Activated CD8-positive, alpha-beta memory T cell treated with anti-CD3 and anti-CD28 coated beads, Interleukin-2, amount 50 U/mL, for 48 hours (primary cell): ENCODE measurements at regions not wholly inside any gene's neighbourhood (a gene's known extent, or its start where the extent isn't known, plus 50 kb on each side); places are given as distances from the start of the nearest gene placed in this dataset.

ENCODE experiments used
- DNase-seq: peaks from one replicate; pipeline ENCODE4 v3.0.0-alpha.2; 2020

DNA sequence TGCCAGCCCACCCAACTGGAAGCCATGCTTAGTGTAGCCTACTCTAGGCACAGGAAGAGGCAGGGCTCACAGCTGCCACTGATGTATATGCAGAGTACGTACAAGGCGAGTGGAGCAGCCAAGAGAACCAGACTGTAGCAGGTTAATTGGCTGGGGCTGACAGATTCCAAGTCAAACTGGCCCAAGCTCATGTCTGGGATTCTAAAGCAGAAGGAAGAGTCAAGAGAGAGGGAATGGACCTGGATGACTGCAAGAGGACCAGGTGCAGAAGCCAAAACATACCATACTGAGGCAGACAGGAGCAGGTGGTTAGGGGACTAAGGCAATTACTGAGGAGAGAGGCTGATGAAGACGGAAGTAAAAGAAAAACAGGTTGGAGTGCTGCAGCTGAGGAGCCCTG, 51.3 kb upstream of the LRRN2 start:
- DNase-seq: no peak

DNA sequence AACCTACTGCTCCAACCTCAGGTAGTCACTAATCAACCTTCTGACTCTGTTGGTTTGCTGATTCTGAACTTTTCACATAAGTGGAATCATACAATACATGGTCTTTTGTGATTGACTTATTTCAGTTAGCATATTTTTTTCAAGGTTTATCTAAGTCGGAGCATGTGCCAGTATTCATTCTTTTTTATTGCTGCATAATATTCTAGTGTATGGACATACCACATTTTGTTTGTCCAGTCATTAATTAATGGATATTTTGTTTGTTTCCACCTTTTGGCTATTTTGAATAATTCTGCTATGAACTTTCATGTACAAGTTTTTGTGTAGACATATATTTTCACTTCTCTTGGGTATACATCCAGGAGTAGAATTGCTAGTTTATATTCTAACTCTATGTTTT, 53.0 kb upstream of the LRRN2 start:
- no peak for DNase-seq

DNA sequence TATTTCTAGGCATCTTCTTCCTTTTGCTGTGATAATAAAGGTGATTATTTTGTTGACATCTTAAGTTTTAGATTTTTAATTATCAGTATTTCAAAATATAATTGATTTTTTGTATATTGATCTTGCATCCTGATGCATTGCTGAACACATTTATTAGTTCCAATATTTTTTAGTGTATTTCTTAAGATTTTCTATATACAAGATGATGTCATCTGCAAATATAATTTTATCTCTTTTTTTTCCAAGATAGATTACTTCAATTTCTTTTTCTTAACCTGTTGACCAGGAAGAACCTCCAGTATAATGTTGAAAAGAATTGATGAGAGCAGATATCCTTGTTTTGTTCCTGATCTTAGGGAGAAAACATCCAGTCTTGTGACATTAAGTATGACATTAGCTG, 54.8 kb upstream of the LRRN2 start:
- DNase-seq: no peak

DNA sequence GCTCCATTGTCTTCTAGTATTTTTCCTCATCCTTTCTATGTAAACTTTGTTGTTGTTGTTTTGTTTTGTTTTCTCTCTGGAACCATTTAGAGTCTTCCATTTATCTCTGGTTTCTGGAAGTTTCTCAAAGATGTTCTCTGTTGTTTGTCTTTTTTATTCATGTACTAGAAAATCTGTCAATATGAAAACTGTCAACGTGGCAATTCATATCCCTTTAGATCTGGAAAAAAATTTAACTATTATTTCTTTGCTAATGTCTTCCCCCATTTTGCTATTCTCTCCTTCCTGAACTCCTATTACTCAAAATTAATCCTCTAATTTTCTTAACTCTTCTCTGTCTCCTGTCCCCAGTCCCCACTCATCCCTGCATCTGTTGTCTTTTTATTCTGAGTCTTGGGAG, 55.9 kb upstream of the LRRN2 start:
- no peak for DNase-seq

- no peak for DNase-seq
Measured at GRCh38 chr1:204742676-204743251, 57.2 kb upstream of the LRRN2 start.

- DNase-seq: no peak
Measured at GRCh38 chr1:204744107-204744779, 58.7 kb upstream of the LRRN2 start.

DNA sequence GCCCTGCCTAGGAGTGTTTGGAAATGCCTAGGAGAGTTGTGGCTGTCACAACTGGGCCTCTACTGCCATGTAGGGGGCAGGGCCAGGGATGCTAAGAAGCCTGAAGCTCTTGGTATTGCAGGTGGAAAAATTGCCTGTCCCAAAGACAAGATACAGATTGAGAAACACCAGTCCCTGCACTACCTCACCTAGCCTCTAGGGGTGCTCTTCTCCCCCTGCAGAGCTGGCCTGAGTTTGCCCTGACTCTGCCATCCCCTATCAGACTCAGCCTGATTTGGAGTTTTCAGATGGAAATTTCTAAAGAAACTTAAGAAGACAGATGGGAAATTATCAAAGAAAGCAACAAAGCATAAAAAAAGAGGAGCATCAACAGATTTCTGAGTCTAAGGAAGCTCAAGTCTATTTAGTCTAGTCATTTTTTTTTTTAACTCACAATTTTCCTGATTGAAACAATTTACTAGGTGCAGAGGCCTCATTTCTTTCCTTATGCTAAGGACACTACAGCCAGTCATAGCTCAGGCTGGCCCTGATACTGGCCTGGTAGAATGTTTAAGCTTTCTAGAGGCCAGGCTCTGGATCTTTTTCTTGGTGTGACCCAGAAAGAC, 61.4 kb upstream of the LRRN2 start:
- peak; percentile 64 for DNase-seq

DNA sequence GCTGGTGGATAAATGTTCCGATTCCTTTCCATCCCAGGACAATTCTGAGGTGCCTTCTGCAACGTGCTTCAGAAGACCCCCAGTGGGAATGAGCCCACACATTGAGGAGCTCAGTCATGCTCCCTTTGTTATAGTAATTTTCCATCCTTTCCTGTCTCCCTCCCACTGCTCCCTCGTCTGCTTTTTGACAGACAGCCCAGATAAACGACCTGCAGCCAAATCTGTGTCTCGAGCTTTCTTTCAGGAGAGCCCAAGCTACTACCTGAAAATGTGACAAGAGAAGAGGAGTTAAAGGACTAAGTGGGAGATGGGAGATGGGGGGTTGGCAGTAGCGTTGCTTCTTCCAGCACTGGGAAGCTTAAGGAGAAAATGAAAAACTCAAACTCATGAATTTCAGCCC, 65.9 kb upstream of the LRRN2 start:
- no peak for DNase-seq

GRCh38 chr1:204751883-204752687, 66.5 kb upstream of the LRRN2 start:
- no peak for DNase-seq

DNA sequence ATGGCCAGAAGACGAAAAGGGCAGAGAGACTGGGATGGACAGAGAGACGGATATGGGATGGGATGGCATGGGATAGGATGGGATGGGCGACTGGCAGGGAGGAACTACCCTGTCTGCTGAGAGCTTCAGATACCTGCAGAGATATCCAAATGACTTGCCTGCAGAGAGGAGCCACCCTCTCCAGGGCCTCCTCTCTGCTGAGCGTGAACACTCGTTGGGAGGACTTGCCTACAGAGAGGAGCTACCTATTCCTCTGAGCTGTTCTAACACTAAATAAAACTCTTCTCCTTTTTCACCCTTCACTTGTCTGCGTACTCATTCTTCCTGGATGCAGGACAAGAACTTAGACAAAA, 67.1 kb upstream of the LRRN2 start:
- no peak for DNase-seq

- no peak for DNase-seq
Measured at GRCh38 chr1:204754821-204755220, 69.3 kb upstream of the LRRN2 start.

DNA sequence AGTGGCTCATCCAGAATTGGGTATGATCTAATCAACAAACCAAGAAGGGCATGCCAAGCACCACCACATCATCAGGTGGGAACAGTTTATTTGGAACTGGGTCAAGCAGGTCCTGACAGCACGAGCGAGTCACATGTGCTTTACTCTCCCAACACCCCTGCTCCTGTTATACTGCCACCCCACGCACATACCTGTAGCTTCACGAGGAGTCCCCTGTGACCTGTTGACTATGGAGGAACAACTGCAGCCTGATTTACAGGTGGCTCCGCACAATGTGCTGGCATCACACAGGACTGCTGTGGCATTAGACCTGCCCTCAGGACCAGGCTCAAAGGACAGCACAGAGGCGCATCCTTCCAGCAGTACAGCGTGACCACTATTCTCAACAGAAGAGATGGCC, 70.8 kb upstream of the LRRN2 start:
- no peak for DNase-seq

- no peak for DNase-seq
Measured at GRCh38 chr1:204756811-204757210, 71.3 kb upstream of the LRRN2 start.

DNA sequence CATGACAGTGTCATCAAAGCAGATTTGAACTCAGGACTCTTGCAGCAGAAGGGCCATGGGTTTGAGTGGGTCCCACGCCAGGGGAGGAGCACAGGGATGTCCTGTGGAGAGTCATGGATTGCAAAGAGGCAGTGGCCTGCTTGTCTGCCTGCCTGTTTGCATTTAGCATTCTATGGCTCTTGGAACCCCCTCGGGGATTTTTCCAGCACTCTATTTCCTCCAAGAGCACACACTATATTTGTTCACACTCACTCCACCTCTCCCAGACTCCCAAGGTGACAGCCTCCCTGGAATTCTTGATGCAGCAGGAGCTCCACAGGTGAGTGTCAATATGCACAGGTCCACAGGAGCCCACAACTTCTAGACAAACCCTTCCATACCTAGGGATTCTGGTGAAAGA, 73.1 kb upstream of the LRRN2 start:
- no peak for DNase-seq

- DNase-seq: no peak
Measured at GRCh38 chr1:204760350-204760749, 74.8 kb upstream of the LRRN2 start.

DNA sequence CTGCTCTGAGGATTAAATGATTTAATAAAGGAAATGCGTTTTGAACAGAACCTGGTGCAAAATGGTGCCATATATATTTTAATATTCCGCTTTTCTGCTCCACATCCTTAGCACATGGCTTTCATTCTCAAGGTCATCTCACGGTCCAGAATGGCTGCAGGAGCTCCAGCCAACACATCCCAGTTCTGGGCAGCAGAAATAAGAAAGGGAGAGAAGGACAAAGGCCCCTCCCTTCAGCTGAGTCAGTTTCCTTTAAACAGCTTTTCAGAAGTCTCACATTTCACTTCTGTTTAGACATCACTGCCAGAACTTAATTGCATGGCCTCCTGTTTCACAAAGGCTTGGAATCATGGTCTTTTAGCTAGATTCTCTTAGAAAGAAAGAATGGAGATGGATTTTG, 75.2 kb upstream of the LRRN2 start:
- DNase-seq: no peak

DNA sequence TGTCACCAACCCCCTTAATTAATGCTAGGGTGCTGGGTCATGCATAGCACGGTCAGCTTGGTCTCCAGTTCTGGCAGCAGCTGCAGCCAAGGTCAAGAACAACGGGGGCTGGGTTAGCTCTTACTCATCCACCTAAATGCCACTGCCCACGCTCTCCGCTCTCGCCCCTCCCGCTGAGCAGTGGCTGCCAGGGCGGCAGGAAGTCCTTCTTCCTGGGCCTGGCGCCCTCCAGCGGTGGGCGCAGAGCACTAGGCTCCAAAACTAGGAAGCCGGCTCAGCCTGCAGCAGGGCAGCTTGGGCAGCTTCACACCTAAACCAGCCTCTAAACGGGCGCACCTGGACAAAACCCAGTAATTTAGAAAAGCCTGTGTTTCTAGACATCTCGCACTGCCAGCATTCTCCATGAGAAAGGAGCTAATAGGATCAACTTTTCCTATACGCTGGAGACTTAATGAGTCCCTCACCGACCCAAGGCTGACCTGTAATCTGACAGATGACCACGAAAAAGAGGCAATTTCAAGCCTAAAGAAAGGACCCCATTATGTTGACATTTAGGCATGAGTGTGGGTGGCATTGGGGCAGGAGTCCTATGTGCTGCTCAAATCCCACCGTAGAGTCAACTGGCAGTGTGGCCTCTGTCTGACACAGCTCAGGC, 78.4 kb upstream of the LRRN2 start:
- peak; percentile 87 for DNase-seq

- DNase-seq: no peak
Measured at GRCh38 chr1:204769997-204770396, 84.5 kb upstream of the LRRN2 start.

GRCh38 chr1:204771358-204771757, 85.8 kb upstream of the LRRN2 start:
- DNase-seq: no peak

DNA sequence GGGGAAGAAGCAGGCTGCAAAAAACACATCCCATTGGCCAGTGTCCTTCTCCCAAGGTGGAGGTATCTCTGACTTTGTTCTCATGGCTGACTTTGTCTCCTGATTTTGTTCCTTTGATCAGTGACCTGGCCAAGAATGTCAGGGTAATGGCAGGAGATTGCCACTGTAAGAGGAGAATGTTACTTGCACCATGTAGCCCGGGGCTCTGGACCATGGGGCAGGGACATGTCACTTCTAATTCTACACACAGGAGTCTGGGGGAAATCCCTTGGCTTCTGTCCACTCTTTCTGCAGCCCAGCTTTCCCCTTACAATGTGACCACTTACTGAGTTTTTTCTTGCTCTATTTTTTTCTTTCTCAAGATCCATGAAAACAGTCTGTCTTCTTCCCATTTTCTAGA, 87.7 kb upstream of the LRRN2 start:
- no peak for DNase-seq

- no peak for DNase-seq
Measured at GRCh38 chr1:204775546-204775945, 90.0 kb upstream of the LRRN2 start.

DNA sequence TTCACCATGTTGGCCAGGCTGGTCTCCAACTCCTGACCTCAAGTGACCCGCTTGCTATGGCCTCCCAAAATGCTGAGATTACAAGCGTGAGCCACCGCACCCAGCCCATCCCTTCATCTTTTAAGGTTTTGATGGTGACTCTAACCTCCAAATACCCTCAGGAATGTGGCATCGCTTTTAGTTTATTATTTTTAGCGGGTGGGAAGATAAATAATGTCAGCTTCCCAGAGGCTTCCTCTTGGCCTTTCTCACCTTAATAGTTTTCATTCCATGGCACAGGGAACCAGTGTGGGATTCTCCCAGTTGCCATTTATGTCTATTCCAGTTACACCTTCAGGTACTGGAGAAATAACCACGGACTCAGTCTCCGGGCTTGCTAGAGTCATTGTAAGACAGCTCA, 92.1 kb upstream of the LRRN2 start:
- DNase-seq: no peak

DNA sequence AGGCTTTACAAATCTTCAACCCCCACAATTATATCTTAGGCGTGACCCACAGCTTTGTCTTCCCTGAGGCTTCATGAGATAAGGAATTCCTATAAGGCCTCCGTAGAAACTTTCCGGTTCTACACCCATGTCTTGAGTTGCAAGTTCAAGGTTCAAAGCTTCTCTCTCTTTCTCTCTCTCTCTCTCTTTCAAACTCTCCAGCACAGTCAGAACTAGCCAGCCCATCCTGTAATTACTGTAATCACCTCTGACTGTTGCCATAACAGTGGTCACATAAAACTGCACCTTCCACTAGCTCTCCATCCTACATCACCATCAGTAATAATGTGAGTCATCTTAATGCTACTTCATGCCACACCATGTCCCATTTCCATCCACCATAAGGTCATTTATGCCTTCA, 90.0 kb upstream of the NFASC start:
- no peak for DNase-seq
